GM19043 (cell line): ENCODE measurements at regions not wholly inside any gene's neighbourhood (a gene's known extent, or its start where the extent isn't known, plus 50 kb on each side); places are given as distances from the start of the nearest gene placed in this dataset.

Source experiments
- ATAC-seq: cut with Tn5 transposase; IDR thresholded peaks from one replicate; pipeline ENCODE4 v1.9.1; 2021; ENCODE audit warnings: low read depth; ENCODE audit not compliant: unreplicated experiment

DNA sequence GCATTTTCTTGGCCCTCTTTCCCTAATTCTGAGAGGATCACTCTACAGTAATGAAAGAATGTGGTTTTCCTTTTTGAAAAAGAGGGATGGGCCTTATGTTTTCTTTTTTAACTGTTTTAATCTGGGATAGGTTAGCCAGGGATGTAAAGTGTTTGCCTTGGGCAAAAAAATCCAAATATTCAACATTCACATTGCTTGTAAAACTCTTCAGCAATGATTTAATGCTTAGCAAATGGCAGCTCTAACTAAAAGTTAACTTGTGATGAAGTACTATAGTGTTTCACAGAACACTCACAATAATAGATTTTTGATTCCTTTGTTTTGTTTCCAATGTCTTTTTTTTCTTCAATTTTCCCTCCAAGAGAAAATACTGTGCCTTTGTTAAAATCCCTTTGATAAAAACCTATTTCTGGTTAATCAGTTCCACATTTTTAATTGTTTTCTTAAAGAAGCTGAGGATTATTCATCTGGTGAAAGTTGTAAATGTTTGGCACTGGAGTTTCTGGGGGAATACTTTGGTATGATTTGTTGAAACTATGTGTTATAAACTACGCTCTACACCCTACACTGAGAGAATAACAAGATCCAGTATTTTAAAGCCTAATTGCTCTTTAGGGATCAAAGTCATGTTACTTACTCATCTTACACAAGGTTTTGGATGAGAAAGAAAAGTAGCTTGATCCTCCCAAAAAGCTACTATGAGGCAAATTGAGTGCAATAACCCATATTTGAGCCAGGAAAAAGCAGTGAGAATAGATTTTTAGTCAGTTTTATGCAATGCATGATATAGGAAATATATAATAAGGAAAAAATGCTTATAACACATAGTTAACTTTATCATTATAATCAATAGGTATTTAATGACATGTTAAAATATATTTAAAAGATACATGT is 335.8 kb downstream of the EPHA7 start:
- no peak for ATAC-seq

DNA sequence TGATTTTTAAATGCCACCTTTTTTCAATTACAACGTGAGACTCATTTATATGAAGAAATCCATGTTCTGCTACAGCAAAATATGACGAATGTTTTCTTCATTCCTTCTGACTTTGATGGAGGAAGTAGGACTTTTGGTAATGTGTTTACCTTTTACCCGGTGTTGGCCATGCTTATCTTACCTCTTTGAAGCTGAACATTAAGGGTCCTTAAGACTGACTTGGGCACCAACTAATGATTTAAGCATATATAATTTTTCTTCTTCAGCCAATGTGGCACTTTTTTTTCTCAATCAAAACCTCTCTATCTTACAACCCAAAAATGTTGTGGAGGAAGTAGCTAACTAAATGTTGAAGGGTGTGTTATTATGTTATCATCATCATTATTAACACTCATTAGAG is 337.5 kb downstream of the EPHA7 start:
- no peak for ATAC-seq

DNA sequence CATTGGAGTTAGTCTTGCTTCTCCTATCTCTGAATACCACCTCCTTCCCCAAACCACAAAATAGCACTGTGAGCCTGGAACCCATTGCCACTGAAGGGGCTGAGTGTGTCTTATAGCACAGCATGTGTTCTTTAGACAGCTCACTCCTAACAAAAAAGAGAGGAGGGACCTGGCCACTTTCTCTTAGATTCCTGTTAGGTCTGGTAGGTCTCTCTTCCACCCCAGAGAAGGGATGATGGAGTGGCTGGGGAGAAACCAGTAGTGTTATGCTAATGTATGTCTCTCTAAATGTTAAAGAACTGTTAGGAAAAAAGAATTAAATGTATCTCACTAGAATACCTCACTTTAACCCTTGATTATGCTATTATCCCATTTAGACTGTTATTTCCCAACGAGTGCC is 340.3 kb downstream of the EPHA7 start:
- no peak for ATAC-seq

DNA sequence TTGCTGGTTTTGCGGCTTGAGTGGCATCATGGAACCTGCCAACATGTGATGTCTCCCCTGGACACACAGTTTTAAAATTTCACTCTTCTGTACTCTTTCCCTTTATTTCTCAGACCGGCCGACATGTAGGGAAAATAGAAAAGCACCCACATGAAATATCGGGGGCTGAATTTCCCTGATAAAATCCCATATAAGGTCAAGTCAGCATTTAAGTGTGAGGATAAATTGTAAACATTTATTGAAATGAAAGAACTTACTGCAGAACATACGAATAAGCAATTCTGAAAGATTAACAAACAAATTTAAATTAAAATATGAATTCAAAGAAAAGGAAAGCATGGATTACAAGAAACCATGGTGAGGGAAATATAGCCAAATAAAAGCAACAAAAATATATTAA is 345.5 kb downstream of the EPHA7 start:
- no peak for ATAC-seq

DNA sequence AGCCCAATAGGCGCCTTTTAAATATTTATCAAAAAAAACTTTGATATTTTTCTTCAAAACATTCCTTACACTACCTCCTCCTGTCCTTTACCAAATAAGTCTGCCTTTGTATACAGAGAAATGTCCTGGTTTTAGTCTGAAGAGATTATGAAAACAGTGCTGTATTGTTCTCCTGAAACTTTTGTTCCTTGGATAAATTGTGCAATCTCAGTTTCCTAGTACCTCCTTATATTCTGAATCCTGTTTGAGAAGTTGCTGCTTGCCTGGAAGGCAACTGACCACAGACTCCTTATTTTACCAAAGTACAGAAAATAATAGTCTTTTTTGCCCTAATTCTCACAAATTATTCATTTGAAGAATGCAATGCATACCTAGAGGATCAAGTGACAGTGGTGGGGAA is 349.5 kb downstream of the EPHA7 start:
- no peak for ATAC-seq

DNA sequence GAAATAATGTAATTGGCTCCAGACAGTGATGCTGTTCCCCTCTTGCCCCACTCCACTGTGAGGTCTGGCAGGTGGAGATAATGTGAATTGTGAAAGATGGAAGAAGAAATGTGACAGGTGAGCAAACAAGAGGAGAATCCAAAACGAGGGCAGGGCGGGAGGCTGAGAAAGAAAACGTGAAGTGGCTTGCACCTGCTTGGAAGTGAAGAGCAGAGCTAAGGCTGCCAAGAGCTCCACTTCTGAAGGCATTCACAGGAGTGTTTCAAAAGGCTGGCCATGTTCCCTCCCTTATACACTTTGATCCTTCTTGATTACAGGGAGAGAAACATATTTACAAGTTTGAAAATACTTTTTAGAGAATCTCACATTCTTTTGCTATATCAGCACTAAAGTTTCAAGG is 359.4 kb downstream of the EPHA7 start:
- ATAC-seq = no peak

DNA sequence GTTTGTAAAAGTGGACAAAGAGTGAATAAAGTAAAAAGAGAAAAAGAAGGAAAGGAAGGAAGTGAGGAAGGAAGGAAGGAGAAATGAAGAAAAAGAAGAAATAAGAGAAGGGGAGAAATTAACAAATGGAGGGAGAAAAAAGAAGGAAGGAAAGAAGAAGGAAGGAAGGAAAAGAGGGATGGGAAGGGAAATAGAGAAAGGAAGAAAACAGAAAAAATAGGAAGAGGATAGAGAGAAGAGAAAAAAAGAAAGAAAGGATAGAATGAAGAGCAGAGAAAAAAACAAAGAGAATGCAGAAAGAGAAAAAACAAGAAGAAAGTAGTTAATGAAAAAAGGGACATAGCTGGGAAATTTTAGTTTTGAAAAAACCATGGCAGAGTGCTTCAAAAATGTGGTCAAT is 361.8 kb downstream of the EPHA7 start:
- no peak for ATAC-seq

DNA sequence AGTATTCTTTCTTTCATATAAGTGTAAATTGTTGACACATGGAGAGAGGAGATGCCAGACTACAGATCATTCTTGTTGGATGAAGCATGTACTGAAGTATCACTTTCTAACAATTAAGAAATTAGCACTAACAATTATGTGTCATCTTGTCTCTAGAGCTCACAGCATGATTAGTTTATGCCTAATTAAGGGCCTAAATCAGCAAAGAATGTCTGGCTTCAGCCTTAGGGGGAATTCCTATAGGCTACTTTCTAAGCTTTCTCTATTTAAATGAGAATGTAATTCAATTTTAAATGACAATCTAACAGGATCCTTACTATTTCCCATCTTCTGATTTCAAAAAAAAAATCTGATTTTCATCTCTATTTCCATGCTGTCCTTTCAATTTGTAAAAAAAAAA is 371.0 kb downstream of the EPHA7 start:
- ATAC-seq = no peak

DNA sequence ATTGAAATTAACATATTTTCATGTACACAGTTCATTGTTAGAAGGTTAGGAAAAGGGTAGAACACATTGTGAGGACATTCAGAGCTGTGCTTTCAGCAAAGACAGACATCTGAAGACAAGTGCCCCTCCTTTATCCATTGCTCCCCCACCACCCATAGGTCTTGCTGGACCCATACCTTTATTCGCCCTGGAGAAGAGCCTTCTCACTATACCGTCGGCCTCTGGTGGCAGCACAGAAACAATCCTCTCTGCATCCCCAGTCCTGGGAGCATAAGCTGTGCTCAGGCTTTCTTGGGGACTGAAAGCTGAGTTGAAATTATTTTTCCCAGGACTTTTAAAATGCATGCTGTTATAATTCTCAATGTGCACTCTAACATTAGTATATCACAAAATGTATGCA is 372.3 kb downstream of the EPHA7 start:
- no peak for ATAC-seq

DNA sequence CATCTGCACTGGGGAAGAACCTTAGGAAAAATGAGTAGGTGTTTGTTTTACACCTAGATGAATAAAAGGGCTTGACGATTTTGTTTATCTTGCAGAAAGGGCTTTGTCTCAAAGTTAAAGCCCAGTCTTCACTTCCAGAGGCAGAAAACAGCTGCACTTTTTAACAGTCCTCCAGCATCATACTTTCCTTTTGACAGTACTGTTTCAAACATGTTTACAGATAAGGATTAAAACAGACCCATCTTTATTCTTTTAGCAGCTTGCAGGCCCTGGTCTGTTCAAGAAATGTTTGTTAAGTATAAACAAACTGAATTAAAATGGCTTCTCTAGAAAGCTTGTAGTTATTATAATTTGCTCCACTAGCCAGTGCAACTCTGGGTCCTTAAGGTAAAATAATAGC is 374.2 kb downstream of the EPHA7 start:
- no peak for ATAC-seq

DNA sequence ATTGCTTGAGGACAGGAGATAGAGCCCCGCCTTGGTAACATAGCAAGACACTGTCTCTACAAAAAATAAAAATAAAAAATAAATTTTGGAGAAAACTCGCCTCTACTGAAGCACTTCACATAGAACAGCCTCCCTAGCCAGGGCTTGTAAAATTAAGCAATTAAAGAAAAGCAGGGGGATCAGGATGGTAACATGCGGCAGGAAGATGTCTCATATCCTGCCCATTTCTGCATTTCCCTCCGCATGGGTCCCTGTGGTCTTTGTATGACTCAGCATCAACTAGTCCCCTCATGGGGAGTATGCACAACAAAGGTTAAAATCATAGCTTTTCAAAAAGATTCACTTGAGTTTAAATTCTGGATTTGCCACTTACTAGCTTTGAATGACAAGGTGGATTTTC is 379.0 kb downstream of the EPHA7 start:
- no peak for ATAC-seq

DNA sequence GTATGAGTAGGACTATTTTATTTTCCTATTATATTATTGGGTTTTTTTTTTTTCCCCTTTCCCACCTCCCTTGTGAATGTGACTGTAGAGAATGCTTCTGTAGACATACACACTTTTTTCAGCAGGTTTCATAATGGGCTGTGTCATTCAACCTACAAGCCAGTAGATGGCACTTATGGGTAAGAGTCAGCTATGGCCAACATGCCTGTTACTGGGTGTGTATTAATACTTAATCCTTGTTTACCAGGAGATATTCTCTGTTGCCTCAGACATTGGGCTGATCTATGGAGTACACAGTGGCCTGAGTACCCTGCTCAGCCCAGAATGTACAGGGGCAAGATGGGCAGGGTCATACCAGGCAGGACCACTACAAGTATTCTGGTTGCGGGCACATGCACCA is 382.5 kb downstream of the EPHA7 start:
- no peak for ATAC-seq

DNA sequence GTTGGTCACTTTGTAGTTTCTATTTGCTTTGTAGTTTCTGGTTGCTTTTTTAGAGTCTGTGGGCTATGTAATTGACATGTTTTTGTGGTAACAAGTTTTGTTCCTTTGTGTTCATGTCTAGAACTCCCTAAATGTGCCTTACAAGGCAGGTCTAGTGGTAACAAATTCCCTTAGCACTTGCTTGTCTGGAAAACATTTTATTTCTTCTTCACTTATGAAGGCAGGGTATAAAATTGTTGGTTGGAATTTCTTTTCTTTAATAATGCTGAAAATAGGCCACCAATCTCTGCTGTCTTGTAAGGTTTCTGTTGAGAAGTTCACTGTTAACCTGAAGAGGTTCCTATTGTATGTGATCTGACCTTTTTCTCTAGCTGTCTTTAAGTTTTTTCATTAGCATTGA is 383.6 kb downstream of the EPHA7 start:
- ATAC-seq = no peak

DNA sequence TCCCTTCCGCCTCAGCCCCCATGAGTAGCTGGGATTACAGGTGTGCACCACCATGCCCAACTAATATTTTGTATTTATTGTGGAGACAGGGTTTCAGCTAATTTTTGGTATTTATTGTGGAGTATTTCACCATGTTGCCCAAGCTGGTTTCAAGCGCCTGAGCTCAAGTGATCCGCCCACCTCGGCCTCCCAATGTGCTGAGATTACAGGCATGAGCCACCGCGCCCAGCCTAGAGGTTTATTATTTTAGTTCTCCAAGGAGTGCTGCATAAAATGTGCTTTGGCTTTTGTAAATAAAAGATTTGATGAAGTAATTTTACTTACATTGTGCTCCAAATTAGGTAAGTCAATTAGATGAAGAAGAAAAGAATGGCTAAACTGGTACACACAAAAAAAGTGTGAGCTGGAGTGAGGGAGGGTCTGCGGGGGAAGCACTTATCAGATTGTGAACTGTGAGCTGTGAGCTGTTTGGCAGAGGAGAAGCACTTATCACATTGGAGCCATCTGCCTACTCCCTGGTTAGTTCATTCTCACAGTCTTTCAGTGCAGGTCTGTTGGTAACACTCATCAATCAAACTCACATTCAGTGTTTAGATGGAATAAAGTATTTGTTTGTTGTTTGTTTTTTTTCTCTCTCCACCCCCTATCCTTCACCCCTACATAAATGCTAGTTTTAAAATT is 398.0 kb downstream of the EPHA7 start:
- ATAC-seq = no peak

DNA sequence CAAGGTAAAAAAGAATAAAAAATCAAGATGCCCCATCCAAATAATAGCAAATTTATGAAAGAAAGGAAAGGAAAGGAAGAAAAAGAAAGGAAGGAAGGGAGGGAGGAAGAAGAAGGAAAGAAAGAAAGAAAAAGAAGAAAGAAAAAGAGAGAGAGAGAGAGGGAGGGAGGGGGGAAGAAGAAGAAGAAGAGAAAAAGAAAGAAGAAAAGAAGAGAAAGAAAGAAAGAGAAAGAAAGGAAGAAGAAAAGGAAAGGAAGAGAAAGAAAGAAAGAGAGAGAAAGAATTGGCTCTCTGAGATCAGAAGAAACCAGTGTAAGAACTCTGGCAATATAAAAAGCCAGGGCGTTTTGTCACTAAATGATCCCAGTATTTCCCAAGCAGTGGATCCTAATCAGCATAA is 401.7 kb downstream of the EPHA7 start:
- no peak for ATAC-seq

DNA sequence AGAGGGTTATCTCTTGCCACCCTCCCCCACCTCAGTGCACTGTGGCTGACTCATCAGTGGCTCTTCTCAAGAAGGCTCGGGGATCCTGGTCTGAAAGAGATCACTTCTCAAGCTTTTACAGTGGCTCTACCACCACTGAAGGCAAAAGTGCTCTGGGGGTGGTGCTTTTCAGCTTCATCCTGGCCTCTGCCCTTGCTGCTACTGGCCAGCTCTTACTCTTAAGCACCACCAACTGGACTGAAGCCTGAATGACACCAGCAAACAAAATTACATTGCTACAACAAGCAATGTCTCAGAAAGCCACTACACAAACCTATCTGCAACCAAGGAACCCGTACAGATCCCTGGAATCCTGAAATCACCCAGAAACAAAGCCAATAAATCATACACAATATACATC is 402.1 kb downstream of the EPHA7 start:
- no peak for ATAC-seq

DNA sequence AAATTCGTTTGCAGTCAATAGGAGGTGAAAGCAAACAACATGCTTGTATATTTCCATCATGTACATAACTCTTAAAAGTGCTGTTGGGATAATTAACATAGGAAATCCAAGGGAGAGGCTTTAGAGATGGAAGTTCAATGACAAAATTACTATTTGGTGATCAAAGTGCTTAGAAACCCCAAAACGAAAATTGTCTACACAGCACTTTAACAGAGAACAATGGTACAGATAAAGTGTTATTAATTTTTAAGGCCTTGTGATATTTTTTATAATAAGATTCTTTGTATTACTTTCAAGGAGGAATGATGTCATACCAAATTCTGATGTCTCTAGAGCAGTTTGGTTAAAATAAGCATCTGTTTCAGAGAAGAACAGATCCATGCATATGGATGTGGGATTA is 406.3 kb downstream of the EPHA7 start:
- no peak for ATAC-seq

DNA sequence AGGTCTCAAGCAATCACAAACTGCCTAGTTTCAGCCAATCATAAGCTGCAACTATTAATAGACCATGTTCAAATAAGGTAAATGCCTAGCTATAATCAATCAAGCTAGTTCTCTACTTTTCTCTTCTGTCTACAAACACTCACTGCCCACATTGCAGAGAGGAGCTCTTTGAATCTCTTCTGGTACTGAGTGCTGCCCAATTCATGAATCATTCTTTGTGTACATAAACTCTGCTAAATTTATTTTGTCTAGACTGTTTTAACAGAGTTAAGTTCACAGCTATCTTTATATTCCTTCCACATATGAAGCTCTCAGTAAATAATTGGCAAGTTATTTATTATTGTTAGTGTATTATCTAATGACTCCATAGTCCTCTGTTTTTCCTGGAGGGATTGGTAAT is 411.0 kb downstream of the EPHA7 start:
- no peak for ATAC-seq

DNA sequence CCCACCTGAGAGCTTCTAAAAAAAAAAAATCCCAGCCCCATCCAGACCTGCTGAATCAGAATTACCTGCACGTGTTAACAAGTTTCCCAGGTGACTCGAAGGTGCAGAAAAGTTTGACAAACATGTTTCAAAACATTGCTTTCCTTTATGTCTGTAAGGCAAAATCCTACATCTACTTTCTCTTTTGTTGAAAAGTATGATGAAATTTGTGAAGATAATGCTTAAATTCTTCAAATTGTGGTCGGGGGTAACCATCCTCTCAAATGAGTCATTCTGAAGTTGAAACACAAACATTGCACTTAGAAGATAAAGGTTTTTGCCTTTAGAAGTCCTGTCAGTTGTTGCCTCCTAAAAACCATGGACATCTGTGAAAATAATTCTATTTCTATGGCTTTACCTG is 429.7 kb downstream of the EPHA7 start:
- ATAC-seq = no peak

DNA sequence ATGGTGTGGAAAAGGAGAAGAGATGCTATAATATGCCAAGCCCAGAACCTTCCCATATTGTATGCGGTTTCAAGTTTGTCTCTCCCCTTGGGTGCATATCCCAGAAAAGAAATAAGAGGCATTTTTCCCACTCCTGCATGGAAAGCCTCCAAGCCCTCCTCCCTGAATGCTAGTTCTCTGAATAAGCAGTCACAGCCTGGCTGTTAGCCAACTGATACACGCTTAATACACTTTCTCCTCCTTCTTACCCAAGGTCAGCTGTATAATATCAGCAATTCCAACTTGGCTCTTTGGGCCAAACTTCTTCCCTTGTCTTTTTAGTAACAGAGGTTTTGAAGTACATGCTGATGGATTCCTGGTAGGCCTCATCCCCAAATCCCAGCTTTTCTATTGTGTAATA is 440.1 kb downstream of the EPHA7 start:
- no peak for ATAC-seq

DNA sequence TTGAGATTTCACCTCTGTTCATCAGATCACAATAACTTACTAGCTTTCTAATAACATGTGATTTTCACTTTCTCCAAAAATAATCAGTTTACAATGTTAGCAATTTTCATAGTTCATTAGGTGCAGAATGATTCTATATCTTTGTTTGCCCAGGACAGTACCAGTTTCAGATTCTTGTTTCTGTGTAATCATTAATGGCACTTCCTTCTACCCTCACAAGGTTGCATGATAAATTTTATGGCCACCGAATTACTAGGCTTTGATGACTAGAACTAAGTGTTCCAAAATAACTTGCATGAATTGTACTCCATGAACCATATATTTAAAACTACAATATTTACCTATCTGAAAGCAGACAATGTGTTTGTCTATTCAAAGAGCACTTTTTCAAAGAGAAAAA is 442.3 kb downstream of the EPHA7 start:
- ATAC-seq = no peak

DNA sequence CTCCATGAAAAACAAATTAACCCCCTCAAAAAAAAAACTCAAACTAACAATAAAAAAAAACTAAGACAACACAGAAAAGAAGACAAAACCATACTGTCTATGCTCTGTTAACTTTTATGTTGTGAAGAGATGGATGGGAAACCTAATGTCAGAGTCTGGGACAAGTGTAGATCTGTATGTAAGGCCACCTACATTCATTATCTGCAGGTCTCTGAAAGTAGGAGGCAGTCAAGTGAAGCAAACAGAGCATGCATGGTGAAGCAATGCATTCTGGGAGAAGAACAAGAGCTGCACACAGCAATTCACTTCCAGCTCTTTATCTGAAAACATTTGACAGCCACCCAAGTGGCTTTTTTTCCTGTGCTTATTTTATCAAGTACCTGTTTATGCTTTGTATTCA is 452.0 kb downstream of the EPHA7 start:
- ATAC-seq = no peak
